B cell (primary cell): ENCODE measurements at regions not wholly inside any gene's neighbourhood (a gene's known extent, or its start where the extent isn't known, plus 50 kb on each side); places are given as distances from the start of the nearest gene placed in this dataset.

Source experiments
- ATAC-seq: fragments of 200-7000 bp; cut with Tn5 transposase; one replicate; pipeline ENCODE4 v1.10.0; 2021; ENCODE audit warnings: low read depth, mild to moderate bottlenecking, moderate number of reproducible peaks, moderate library complexity
- CTCF ChIA-PET: fragments of 350-600 bp; sonication (Branson Sonifier 250); formaldehyde crosslinking; loops from one replicate; lab custom pipeline; 2021; ENCODE audit warnings: antibody characterized with exemption, inconsistent platforms; lab: Charles Lee
- POLR2A ChIA-PET: fragments of 350-600 bp; sonication (Branson Sonifier 250); formaldehyde crosslinking; loops from one replicate; lab custom pipeline; 2021; ENCODE audit warnings: antibody characterized with exemption; lab: Charles Lee
- DNase-seq: peaks from one replicate; pipeline ENCODE4 v3.0.0; 2013
- H2AFZ ChIP-seq: 2 replicates; pipeline ENCODE4 v1.6.1; 2012; ENCODE audit warnings: mild to moderate bottlenecking, low read depth, low read length; ENCODE audit not compliant: insufficient read depth, poor library complexity, severe bottlenecking
- H3K27ac ChIP-seq, 2 donors: 1 replicate in 1 of 2; 2 replicates in 1 of 2; pipeline ENCODE4 v1.5.1; 2012 to 2013; ENCODE audit warnings: low read length in 2 of 2, mild to moderate bottlenecking in 2 of 2, moderate library complexity in 1 of 2
- H3K27me3 ChIP-seq, 4 experiments: fragments of 200-600 bp in 1 of 4; sonication (generic) in 1 of 4; replicated peaks in 1 of 4; 1 replicate in 2 of 4; 2 replicates in 2 of 4; pipeline versions ENCODE4 v1.6.1 to v1.7.0; 2013 to 2016; ENCODE audit warnings: low read length in 3 of 4, mild to moderate bottlenecking in 2 of 4, mixed read lengths in 1 of 4, moderate library complexity in 1 of 4; ENCODE audit not compliant: insufficient read depth in 4 of 4, control insufficient read depth in 3 of 4; ENCODE audit errors: control extremely low read depth in 1 of 4
- H3K36me3 ChIP-seq, 2 experiments: replicated peaks in 1 of 2; 1 replicate in 1 of 2; 2 replicates in 1 of 2; pipeline versions ENCODE4 v1.6.1 to v1.7.1; 2013; ENCODE audit warnings: low read length in 1 of 2; ENCODE audit not compliant: insufficient read depth in 2 of 2, control insufficient read depth in 1 of 2; ENCODE audit errors: control extremely low read depth in 1 of 2, extremely low read depth in 1 of 2
- H3K4me1 ChIP-seq, 2 donors: fragments of 200-600 bp in 1 of 2; sonication (generic) in 1 of 2; 1 replicate in 1 of 2; 2 replicates in 1 of 2; pipeline versions ENCODE4 v1.5.1 to v1.6.1; 2013 to 2017; ENCODE audit warnings: low read length in 2 of 2; ENCODE audit not compliant: control insufficient read depth in 2 of 2, insufficient read depth in 2 of 2
- H3K4me2 ChIP-seq: replicated peaks from 2 replicates; pipeline ENCODE3; 2012; ENCODE audit warnings: mild to moderate bottlenecking, low read depth, low read length; ENCODE audit not compliant: poor library complexity, severe bottlenecking
- H3K4me3 ChIP-seq, 5 experiments: fragments of 200-600 bp in 1 of 5; sonication (generic) in 1 of 5; 1 replicate in 3 of 5; 2 replicates in 2 of 5; pipeline versions ENCODE4 v1.5.1 to v1.7.0; 2011 to 2016; ENCODE audit warnings: low read length in 4 of 5, mild to moderate bottlenecking in 4 of 5, low read depth in 2 of 5, control low read depth in 1 of 5, moderate library complexity in 1 of 5; ENCODE audit not compliant: insufficient read depth in 1 of 5; ENCODE audit errors: control extremely low read depth in 1 of 5, extremely low read depth in 1 of 5
- H3K79me2 ChIP-seq: fragments of 200-600 bp; sonication (generic); one replicate; pipeline ENCODE4 v1.6.0; 2016; ENCODE audit warnings: low read length; ENCODE audit not compliant: control insufficient read depth, insufficient read depth
- H3K9ac ChIP-seq: fragments of 200-600 bp; sonication (generic); 2 replicates; pipeline ENCODE4 v1.6.1; 2017; ENCODE audit warnings: mild to moderate bottlenecking, low read length, moderate library complexity
- H3K9me3 ChIP-seq, 3 donors: one replicate each; pipeline versions ENCODE4 v1.6.1 to v1.7.1; 2013; ENCODE audit warnings: low read length in 2 of 3; ENCODE audit not compliant: control insufficient read depth in 2 of 3, insufficient read depth in 1 of 3; ENCODE audit errors: control extremely low read depth in 1 of 3
- H4K20me1 ChIP-seq: 2 replicates; pipeline ENCODE4 v1.6.0; 2012; ENCODE audit warnings: mild to moderate bottlenecking, low read length; ENCODE audit not compliant: insufficient read depth, control insufficient read depth, poor library complexity, severe bottlenecking
- H3K27ac Mint-ChIP-seq: one replicate; pipeline ENCODE4 v1.8.0; 2021; ENCODE audit warnings: mixed read lengths
- H3K27me3 Mint-ChIP-seq: one replicate; pipeline ENCODE4 v1.8.0; 2021; ENCODE audit warnings: mixed read lengths
- H3K4me1 Mint-ChIP-seq: one replicate; pipeline ENCODE4 v1.8.0; 2021; ENCODE audit warnings: mixed read lengths
- H3K4me3 Mint-ChIP-seq: one replicate; pipeline ENCODE4 v1.8.0; 2021; ENCODE audit warnings: mixed read lengths
- H3K9me3 Mint-ChIP-seq: one replicate; pipeline ENCODE4 v1.8.0; 2022; ENCODE audit warnings: mixed read lengths; ENCODE audit not compliant: insufficient read depth
- CTCF ChIP-seq: fragments of 200-600 bp; IDR thresholded peaks from one replicate; pipeline ENCODE4 v1.8.0; 2022; ENCODE audit warnings: antibody characterized with exemption, mild to moderate bottlenecking
- EZH2 ChIP-seq: IDR thresholded peaks from 2 replicates; pipeline ENCODE4 v1.6.1; 2012; ENCODE audit warnings: borderline replicate concordance, low read depth, mild to moderate bottlenecking, moderate library complexity, low read length; ENCODE audit not compliant: insufficient read depth, poor library complexity, severe bottlenecking
- intact Hi-C: fragments of 100-400 bp; cut with micrococcal nuclease; formaldehyde crosslinking; loops from one replicate; pipeline ENCODE4 v1.10.0; 2022

- intact Hi-C loops: no loop called here
- ChIA-PET CTCF (no interaction called here), POLR2A (no interaction called here)
- Histone ChIP-seq H3K4me3 (no peak overlapping the region), H3K36me3 (no peaks in the 10 kb centered on the region), H3K27me3 (no peaks in the 10 kb centered on the region), H4K20me1 (no peaks in the 10 kb centered on the region), H3K4me2 (no peak overlapping the region), H3K79me2 (no peaks in the 10 kb centered on the region), H3K4me1 (no peaks in the 10 kb centered on the region), H3K27ac (no peak overlapping the region), H3K9ac (no peak overlapping the region), H3K9me3 (no peaks in the 10 kb centered on the region), H2AFZ (no peak overlapping the region)
- Mint-ChIP-seq H3K4me1 (no peaks in the 10 kb centered on the region), H3K9me3 (peaks cover 2% of the 10 kb centered on the region), H3K27ac (no peak overlapping the region), H3K27me3 (no peaks in the 10 kb centered on the region), H3K4me3 (no peak overlapping the region)
- DNase-seq: no peak
- TF ChIP-seq EZH2 (no peak), CTCF (no peak)
- ATAC-seq: no peak
Observed at GRCh38 chr20:11332381-11332780, 585.3 kb upstream of the BTBD3 start.

GRCh38 chr20:11333634-11334033, 584.1 kb upstream of the BTBD3 start:
- H3K9ac ChIP-seq: no peak overlapping the region
- no peak overlapping the region for H3K27ac ChIP-seq
- H3K36me3 ChIP-seq: no peaks in the 10 kb centered on the region
- no peaks in the 10 kb centered on the region for H3K4me1 ChIP-seq
- H3K9me3 ChIP-seq: no peaks in the 10 kb centered on the region
- Mint-ChIP-seq H3K27ac (no peak overlapping the region), H3K27me3 (no peaks in the 10 kb centered on the region), H3K4me1 (no peaks in the 10 kb centered on the region), H3K9me3 (peaks cover 2% of the 10 kb centered on the region), H3K4me3 (no peak overlapping the region)
- no peak overlapping the region for H2AFZ ChIP-seq
- H3K4me2 ChIP-seq: no peak overlapping the region
- CTCF ChIA-PET: no interaction called here
- ATAC-seq (no peak), DNase-seq (no peak)
- H3K79me2 ChIP-seq: no peaks in the 10 kb centered on the region
- no peak overlapping the region for H3K4me3 ChIP-seq
- no peaks in the 10 kb centered on the region for H4K20me1 ChIP-seq
- no peaks in the 10 kb centered on the region for H3K27me3 ChIP-seq
- TF ChIP-seq EZH2 (no peak), CTCF (no peak)
- intact Hi-C loops: no loop called here
- POLR2A ChIA-PET: no interaction called here
